GM23338 (cell line): ENCODE measurements at regions not wholly inside any gene's neighbourhood (a gene's known extent, or its start where the extent isn't known, plus 50 kb on each side); places are given as distances from the start of the nearest gene placed in this dataset.
A peak's percentile ranks its signal among the peaks of the same experiment; 100 is the strongest.

ENCODE experiments used
- ATAC-seq: fragments of 200-7000 bp; cut with Tn5 transposase; 3 replicates; pipeline ENCODE4 v1.9.1; 2020
- DNase-seq: peaks from one replicate; pipeline ENCODE4 v3.0.0-alpha.2; 2015; ENCODE audit warnings: low spot score
- H2AFZ ChIP-seq: fragments of 200-600 bp; sonication (generic); 2 replicates; pipeline ENCODE4 v1.8.0; 2016; ENCODE audit warnings: antibody characterized with exemption, mild to moderate bottlenecking, moderate library complexity
- H3F3A ChIP-seq: fragments of 200-600 bp; sonication (generic); replicated peaks from 2 replicates; pipeline ENCODE4 v1.8.0; 2017; ENCODE audit warnings: antibody characterized with exemption, mixed run types, low read depth
- H3K27ac ChIP-seq: fragments of 200-600 bp; sonication (generic); 2 replicates; pipeline ENCODE4 v1.6.1; 2016; ENCODE audit warnings: low read depth
- H3K27me3 ChIP-seq: fragments of 200-600 bp; sonication (generic); 2 replicates; pipeline ENCODE4 v1.8.0; 2016; ENCODE audit warnings: mild to moderate bottlenecking, mixed run types, moderate library complexity; ENCODE audit not compliant: insufficient read depth
- H3K36me3 ChIP-seq: fragments of 200-600 bp; sonication (generic); 2 replicates; pipeline ENCODE4 v1.8.0; 2016; ENCODE audit warnings: mild to moderate bottlenecking; ENCODE audit not compliant: insufficient read depth
- H3K4me1 ChIP-seq: fragments of 200-600 bp; sonication (generic); 2 replicates; pipeline ENCODE4 v1.8.0; 2016; ENCODE audit warnings: mild to moderate bottlenecking, moderate library complexity; ENCODE audit not compliant: insufficient read depth
- H3K4me2 ChIP-seq: fragments of 200-600 bp; sonication (generic); 2 replicates; pipeline ENCODE4 v1.7.1; 2017; ENCODE audit warnings: mixed run types
- H3K4me3 ChIP-seq: fragments of 200-600 bp; sonication (generic); 2 replicates; pipeline ENCODE4 v1.6.1; 2016; ENCODE audit warnings: mixed run types
- H3K79me2 ChIP-seq: fragments of 200-600 bp; sonication (generic); replicated peaks from 2 replicates; pipeline ENCODE4 v1.8.0; 2017; ENCODE audit warnings: mild to moderate bottlenecking; ENCODE audit not compliant: insufficient read depth
- H3K9me2 ChIP-seq: fragments of 200-600 bp; sonication (generic); 2 replicates; pipeline ENCODE4 v1.8.0; 2017; ENCODE audit not compliant: insufficient read depth
- H4K20me1 ChIP-seq: fragments of 200-600 bp; sonication (generic); replicated peaks from 2 replicates; pipeline ENCODE4 v1.8.0; 2017; ENCODE audit warnings: mild to moderate bottlenecking; ENCODE audit not compliant: insufficient read depth
- H3K27ac Mint-ChIP-seq: 2 replicates; pipeline ENCODE4 v1.8.0; 2020; ENCODE audit warnings: inconsistent platforms, mild to moderate bottlenecking, moderate library complexity, mixed read lengths
- H3K27me3 Mint-ChIP-seq: 3 replicates; pipeline ENCODE4 v1.8.0; 2022; ENCODE audit warnings: low read depth, mild to moderate bottlenecking, moderate library complexity, mixed read lengths, inconsistent platforms; ENCODE audit not compliant: insufficient read depth, poor library complexity
- H3K36me3 Mint-ChIP-seq: 3 replicates; pipeline ENCODE4 v1.8.0; 2021; ENCODE audit warnings: low read depth, mild to moderate bottlenecking, inconsistent platforms, moderate library complexity, mixed read lengths
- H3K4me1 Mint-ChIP-seq: 3 replicates; pipeline ENCODE4 v1.8.0; 2020; ENCODE audit warnings: mild to moderate bottlenecking, inconsistent platforms, mixed read lengths
- H3K4me3 Mint-ChIP-seq: 3 replicates; pipeline ENCODE4 v1.8.0; 2021; ENCODE audit warnings: moderate library complexity, mild to moderate bottlenecking, inconsistent platforms, mixed read lengths
- H3K9me3 Mint-ChIP-seq: 3 replicates; pipeline ENCODE4 v1.8.0; 2020; ENCODE audit warnings: moderate library complexity, mild to moderate bottlenecking, inconsistent platforms, mixed read lengths
- EZH2 ChIP-seq: fragments of 200-600 bp; sonication (generic); IDR thresholded peaks from one replicate; pipeline ENCODE4 v1.8.0; 2017; ENCODE audit warnings: antibody characterized with exemption, mild to moderate bottlenecking, low read depth; ENCODE audit not compliant: unreplicated experiment
- NANOG ChIP-seq: IDR thresholded peaks from 2 replicates; pipeline ENCODE4 v1.6.1; 2016; ENCODE audit warnings: antibody characterized with exemption, borderline replicate concordance
- STAT1 ChIP-seq: IDR thresholded peaks from one replicate; pipeline ENCODE4 v1.6.1; 2016; ENCODE audit warnings: antibody characterized with exemption; ENCODE audit not compliant: unreplicated experiment
- TF ChIP-seq, protein P1 (sequence below): IDR thresholded peaks from 2 replicates; pipeline ENCODE4 v1.6.1; 2016; ENCODE audit warnings: antibody characterized with exemption
- TF ChIP-seq, protein P2 (sequence below): fragments of 250-450 bp; sonication (Bioruptor Pico); IDR thresholded peaks from 2 replicates; pipeline ENCODE4 v1.5.0; 2020; ENCODE audit warnings: mild to moderate bottlenecking, moderate library complexity
- TF ChIP-seq, protein P3 (sequence below), 2 experiments: fragments of 200-600 bp in 1 of 2; sonication (generic) in 1 of 2; conservative IDR thresholded peaks; 2 replicates each; pipeline versions ENCODE4 v1.5.1 to v1.6.1; 2016 to 2017; ENCODE audit warnings: antibody characterized with exemption in 2 of 2, low read depth in 2 of 2, mild to moderate bottlenecking in 2 of 2, moderate library complexity in 1 of 2

DNA sequence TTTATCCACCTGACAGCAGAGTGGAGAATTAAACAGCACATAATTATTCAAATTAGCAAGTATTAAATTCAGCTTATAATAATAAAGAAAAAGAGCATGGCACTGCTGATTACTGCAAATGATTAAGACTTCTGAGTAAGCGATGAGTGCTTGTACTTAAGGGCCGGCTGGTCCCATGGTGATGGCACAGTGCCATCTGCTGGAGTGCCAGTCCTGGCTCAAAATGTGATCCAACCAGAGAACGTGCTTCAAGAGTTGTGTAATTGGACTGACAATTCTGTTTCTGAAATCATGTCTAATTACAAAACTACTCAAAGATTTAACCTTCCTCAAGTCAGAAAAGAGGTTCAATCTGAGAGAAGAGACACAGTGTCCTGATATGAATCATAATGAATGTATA is 181.6 kb upstream of the RGS17 start:
- Histone ChIP-seq H3K4me2 (no peak overlapping the region), H3K9me2 (0 out of 2 replicates have a peak, but pooled peaks cover 3% of the 10 kb centered on the region), H3K79me2 (no peaks in the 10 kb centered on the region), H3K4me1 (no peaks in the 10 kb centered on the region), H3K27me3 (no peaks in the 10 kb centered on the region), H4K20me1 (no peaks in the 10 kb centered on the region), H3F3A (no peaks in the 10 kb centered on the region), H3K27ac (no peak overlapping the region), H3K36me3 (no peaks in the 10 kb centered on the region), H2AFZ (no peak overlapping the region; the same call in 1 of the 2 replicates), H3K4me3 (no peak overlapping the region)
- no peaks in the 10 kb centered on the region; the same call in 2 of the 3 replicates for H3K4me1 Mint-ChIP-seq
- peaks cover 2% of the 10 kb centered on the region for H3K27me3 Mint-ChIP-seq
- no peak overlapping the region for H3K27ac Mint-ChIP-seq
- no peak overlapping the region for H3K4me3 Mint-ChIP-seq
- ATAC-seq (peak; percentile 51; the same call in 2 of the 3 replicates), DNase-seq (peak; percentile 39)
- TF ChIP-seq, protein P1, sequence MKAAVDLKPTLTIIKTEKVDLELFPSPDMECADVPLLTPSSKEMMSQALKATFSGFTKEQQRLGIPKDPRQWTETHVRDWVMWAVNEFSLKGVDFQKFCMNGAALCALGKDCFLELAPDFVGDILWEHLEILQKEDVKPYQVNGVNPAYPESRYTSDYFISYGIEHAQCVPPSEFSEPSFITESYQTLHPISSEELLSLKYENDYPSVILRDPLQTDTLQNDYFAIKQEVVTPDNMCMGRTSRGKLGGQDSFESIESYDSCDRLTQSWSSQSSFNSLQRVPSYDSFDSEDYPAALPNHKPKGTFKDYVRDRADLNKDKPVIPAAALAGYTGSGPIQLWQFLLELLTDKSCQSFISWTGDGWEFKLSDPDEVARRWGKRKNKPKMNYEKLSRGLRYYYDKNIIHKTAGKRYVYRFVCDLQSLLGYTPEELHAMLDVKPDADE = no peak
- no peak for TF ChIP-seq NANOG
- TF ChIP-seq, protein P2, sequence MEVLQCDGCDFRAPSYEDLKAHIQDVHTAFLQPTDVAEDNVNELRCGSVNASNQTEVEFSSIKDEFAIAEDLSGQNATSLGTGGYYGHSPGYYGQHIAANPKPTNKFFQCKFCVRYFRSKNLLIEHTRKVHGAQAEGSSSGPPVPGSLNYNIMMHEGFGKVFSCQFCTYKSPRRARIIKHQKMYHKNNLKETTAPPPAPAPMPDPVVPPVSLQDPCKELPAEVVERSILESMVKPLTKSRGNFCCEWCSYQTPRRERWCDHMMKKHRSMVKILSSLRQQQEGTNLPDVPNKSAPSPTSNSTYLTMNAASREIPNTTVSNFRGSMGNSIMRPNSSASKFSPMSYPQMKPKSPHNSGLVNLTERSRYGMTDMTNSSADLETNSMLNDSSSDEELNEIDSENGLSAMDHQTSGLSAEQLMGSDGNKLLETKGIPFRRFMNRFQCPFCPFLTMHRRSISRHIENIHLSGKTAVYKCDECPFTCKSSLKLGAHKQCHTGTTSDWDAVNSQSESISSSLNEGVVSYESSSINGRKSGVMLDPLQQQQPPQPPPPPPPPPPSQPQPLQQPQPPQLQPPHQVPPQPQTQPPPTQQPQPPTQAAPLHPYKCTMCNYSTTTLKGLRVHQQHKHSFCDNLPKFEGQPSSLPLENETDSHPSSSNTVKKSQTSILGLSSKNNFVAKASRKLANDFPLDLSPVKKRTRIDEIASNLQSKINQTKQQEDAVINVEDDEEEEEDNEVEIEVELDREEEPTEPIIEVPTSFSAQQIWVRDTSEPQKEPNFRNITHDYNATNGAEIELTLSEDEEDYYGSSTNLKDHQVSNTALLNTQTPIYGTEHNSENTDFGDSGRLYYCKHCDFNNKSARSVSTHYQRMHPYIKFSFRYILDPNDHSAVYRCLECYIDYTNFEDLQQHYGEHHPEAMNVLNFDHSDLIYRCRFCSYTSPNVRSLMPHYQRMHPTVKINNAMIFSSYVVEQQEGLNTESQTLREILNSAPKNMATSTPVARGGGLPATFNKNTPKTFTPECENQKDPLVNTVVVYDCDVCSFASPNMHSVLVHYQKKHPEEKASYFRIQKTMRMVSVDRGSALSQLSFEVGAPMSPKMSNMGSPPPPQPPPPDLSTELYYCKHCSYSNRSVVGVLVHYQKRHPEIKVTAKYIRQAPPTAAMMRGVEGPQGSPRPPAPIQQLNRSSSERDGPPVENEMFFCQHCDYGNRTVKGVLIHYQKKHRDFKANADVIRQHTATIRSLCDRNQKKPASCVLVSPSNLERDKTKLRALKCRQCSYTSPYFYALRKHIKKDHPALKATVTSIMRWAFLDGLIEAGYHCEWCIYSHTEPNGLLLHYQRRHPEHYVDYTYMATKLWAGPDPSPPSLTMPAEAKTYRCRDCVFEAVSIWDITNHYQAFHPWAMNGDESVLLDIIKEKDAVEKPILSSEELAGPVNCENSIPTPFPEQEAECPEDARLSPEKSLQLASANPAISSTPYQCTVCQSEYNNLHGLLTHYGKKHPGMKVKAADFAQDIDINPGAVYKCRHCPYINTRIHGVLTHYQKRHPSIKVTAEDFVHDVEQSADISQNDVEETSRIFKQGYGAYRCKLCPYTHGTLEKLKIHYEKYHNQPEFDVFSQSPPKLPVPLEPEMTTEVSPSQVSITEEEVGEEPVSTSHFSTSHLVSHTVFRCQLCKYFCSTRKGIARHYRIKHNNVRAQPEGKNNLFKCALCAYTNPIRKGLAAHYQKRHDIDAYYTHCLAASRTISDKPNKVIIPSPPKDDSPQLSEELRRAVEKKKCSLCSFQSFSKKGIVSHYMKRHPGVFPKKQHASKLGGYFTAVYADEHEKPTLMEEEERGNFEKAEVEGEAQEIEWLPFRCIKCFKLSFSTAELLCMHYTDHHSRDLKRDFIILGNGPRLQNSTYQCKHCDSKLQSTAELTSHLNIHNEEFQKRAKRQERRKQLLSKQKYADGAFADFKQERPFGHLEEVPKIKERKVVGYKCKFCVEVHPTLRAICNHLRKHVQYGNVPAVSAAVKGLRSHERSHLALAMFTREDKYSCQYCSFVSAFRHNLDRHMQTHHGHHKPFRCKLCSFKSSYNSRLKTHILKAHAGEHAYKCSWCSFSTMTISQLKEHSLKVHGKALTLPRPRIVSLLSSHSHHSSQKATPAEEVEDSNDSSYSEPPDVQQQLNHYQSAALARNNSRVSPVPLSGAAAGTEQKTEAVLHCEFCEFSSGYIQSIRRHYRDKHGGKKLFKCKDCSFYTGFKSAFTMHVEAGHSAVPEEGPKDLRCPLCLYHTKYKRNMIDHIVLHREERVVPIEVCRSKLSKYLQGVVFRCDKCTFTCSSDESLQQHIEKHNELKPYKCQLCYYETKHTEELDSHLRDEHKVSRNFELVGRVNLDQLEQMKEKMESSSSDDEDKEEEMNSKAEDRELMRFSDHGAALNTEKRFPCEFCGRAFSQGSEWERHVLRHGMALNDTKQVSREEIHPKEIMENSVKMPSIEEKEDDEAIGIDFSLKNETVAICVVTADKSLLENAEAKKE (CRISPR knock-in tag) = no peak
- TF ChIP-seq, protein P3, sequence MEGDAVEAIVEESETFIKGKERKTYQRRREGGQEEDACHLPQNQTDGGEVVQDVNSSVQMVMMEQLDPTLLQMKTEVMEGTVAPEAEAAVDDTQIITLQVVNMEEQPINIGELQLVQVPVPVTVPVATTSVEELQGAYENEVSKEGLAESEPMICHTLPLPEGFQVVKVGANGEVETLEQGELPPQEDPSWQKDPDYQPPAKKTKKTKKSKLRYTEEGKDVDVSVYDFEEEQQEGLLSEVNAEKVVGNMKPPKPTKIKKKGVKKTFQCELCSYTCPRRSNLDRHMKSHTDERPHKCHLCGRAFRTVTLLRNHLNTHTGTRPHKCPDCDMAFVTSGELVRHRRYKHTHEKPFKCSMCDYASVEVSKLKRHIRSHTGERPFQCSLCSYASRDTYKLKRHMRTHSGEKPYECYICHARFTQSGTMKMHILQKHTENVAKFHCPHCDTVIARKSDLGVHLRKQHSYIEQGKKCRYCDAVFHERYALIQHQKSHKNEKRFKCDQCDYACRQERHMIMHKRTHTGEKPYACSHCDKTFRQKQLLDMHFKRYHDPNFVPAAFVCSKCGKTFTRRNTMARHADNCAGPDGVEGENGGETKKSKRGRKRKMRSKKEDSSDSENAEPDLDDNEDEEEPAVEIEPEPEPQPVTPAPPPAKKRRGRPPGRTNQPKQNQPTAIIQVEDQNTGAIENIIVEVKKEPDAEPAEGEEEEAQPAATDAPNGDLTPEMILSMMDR (conservative IDR thresholded peaks at IDR 0.05; ENCODE audit: low read depth in 2 of 2) = peak; percentile 73 to 84
- TF ChIP-seq STAT1 = no peak
- no peak for TF ChIP-seq EZH2
- H3K9me3 Mint-ChIP-seq = no peaks in the 10 kb centered on the region
- no peaks in the 10 kb centered on the region for H3K36me3 Mint-ChIP-seq
